ENCODE measurements at regions not wholly inside any gene's neighbourhood (a gene's known extent, or its start where the extent isn't known, plus 50 kb on each side); places are given as distances from the start of the nearest gene placed in this dataset.

DNA sequence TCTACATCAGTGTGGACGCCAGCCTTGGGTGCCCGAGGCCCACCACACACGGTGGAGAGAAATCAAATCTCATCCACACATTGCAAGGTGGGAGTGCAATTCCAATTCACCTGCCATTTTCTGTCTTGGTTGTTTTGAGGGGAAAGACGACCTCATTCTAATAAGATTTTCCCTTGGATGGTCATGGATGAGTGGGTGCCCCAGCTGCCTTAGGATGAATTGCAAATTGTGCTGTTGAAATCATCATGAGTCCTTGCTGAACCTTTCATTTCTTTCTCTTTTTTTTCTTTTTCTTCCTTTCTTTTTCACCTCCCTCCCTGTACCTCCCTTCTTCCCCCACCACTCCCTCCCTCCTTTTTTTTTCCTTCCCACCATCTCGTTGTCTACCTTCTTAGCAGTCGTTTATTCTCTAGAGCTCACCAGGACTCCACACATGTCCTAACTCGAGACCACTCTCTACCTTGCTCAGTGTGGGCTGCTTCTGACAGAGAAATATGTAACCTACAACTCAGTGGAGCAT, 266.9 kb upstream of the NFE2L3 start:
- dilution Hi-C loops (cut with MboI; ENCODE audit: extremely low pct_ligation_motif_present, low sequenced_read_pairs) = no loop called here
- Histone ChIP-seq H3K36me3 (ENCODE audit: control insufficient read depth in 2 of 2, extremely low read depth in 1 of 2, insufficient read depth in 2 of 2, low read length in 2 of 2) (no peaks in the 10 kb centered on the region), H3K9me3 (replicated peaks; ENCODE audit: control insufficient read depth, insufficient read depth, low read length) (no peaks in the 10 kb centered on the region), H3K27ac (ENCODE audit: insufficient read depth, low read depth, low read length) (no peak overlapping the region), H3K4me3 (replicated peaks in 1 of 3; ENCODE audit: insufficient read depth in 1 of 3, low read depth in 1 of 3, low read length in 3 of 3) (no peak overlapping the region), H3K9ac (replicated peaks; ENCODE audit: extremely low read depth, insufficient read depth, low read length) (no peak overlapping the region), H2AFZ (ENCODE audit: low read depth, low read length) (no peak overlapping the region), H3K4me2 (ENCODE audit: insufficient read depth, low read length) (no peak overlapping the region), H3K27me3 (ENCODE audit: control insufficient read depth in 2 of 2, insufficient read depth in 2 of 2, low read length in 2 of 2) (peaks cover 18 to 33% of the 10 kb centered on the region in 2 experiments), H4K20me1 (replicated peaks; ENCODE audit: control insufficient read depth, extremely low read depth, insufficient read depth, low read length) (no peaks in the 10 kb centered on the region), H3K4me1 (ENCODE audit: control insufficient read depth, extremely low read depth, insufficient read depth, low read length) (no peaks in the 10 kb centered on the region), H3K9me1 (replicated peaks; ENCODE audit: control insufficient read depth, extremely low read depth, insufficient read depth, low read length) (no peaks in the 10 kb centered on the region), H3K79me2 (ENCODE audit: control insufficient read depth, insufficient read depth, low read length) (no peaks in the 10 kb centered on the region)
- FAIRE-seq (no peak), DNase-seq (ENCODE audit: low read depth, low spot score) (no peak)
- BruUV-seq (replicated peaks) = no TSS peak
- TF ChIP-seq POLR2A (IDR thresholded peaks at IDR 0.05; ENCODE audit: low read depth, low read length) = no peak
- no peak for TF ChIP-seq EZH2 (IDR thresholded peaks at IDR 0.05; ENCODE audit: borderline replicate concordance, low read depth, low read length, severe bottlenecking)
- no peak for TF ChIP-seq FOS (IDR thresholded peaks at IDR 0.05; ENCODE audit: borderline replicate concordance, insufficient read depth, low read length)
- TF ChIP-seq, protein P1, sequence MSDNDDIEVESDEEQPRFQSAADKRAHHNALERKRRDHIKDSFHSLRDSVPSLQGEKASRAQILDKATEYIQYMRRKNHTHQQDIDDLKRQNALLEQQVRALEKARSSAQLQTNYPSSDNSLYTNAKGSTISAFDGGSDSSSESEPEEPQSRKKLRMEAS (IDR thresholded peaks at IDR 0.05; ENCODE audit: insufficient read depth, insufficient read length) = no peak
- POLR2A ChIA-PET = no interaction called here
- CTCF ChIA-PET = no interaction called here
- intact Hi-C loops (cut with micrococcal nuclease) = no loop called here

GRCh38 chr7:25886387-25887240, 265.4 kb upstream of the NFE2L3 start:
- FAIRE-seq (no peak), DNase-seq (ENCODE audit: low read depth, low spot score) (no peak)
- no peak overlapping the region for H3K4me2 ChIP-seq (ENCODE audit: insufficient read depth, low read length)
- dilution Hi-C loops (cut with MboI; ENCODE audit: extremely low pct_ligation_motif_present, low sequenced_read_pairs) = no loop called here
- no peaks in the 10 kb centered on the region for H3K9me3 ChIP-seq (replicated peaks; ENCODE audit: control insufficient read depth, insufficient read depth, low read length)
- H3K27me3 ChIP-seq (ENCODE audit: control insufficient read depth in 2 of 2, insufficient read depth in 2 of 2, low read length in 2 of 2) = peaks cover 18 to 30% of the 10 kb centered on the region in 2 experiments
- no peaks in the 10 kb centered on the region for H4K20me1 ChIP-seq (replicated peaks; ENCODE audit: control insufficient read depth, extremely low read depth, insufficient read depth, low read length)
- H3K79me2 ChIP-seq (ENCODE audit: control insufficient read depth, insufficient read depth, low read length) = no peaks in the 10 kb centered on the region
- no peak overlapping the region for H2AFZ ChIP-seq (ENCODE audit: low read depth, low read length)
- intact Hi-C loops (cut with micrococcal nuclease) = no loop called here
- H3K4me1 ChIP-seq (ENCODE audit: control insufficient read depth, extremely low read depth, insufficient read depth, low read length) = no peaks in the 10 kb centered on the region
- ChIA-PET POLR2A (no interaction called here), CTCF (interaction anchor here (0.8 kb wide), 1 partner anchor 10 kb away, joined by 3 read pairs; no protein-coding TSS in a partner anchor)
- H3K36me3 ChIP-seq (ENCODE audit: control insufficient read depth in 2 of 2, extremely low read depth in 1 of 2, insufficient read depth in 2 of 2, low read length in 2 of 2) = no peaks in the 10 kb centered on the region
- H3K4me3 ChIP-seq (replicated peaks in 1 of 3; ENCODE audit: insufficient read depth in 1 of 3, low read depth in 1 of 3, low read length in 3 of 3) = no peak overlapping the region
- no peaks in the 10 kb centered on the region for H3K9me1 ChIP-seq (replicated peaks; ENCODE audit: control insufficient read depth, extremely low read depth, insufficient read depth, low read length)
- no TSS peak for BruUV-seq (replicated peaks)
- H3K9ac ChIP-seq (replicated peaks; ENCODE audit: extremely low read depth, insufficient read depth, low read length) = no peak overlapping the region
- TF ChIP-seq, protein P1 (IDR thresholded peaks at IDR 0.05; ENCODE audit: insufficient read depth, insufficient read length) = no peak
- TF ChIP-seq MYC (IDR thresholded peaks at IDR 0.05; ENCODE audit: low read depth, low read length) (no peak), POLR2A (IDR thresholded peaks at IDR 0.05; ENCODE audit: low read depth, low read length) (no peak), EZH2 (IDR thresholded peaks at IDR 0.05; ENCODE audit: borderline replicate concordance, low read depth, low read length, severe bottlenecking) (no peak), GATA2 (IDR thresholded peaks at IDR 0.05; ENCODE audit: insufficient read depth, insufficient read length, low read depth, low read length) (no peak), JUN (IDR thresholded peaks at IDR 0.05; ENCODE audit: borderline replicate concordance, insufficient read depth, insufficient read length, low read depth) (no peak), FOS (IDR thresholded peaks at IDR 0.05; ENCODE audit: borderline replicate concordance, insufficient read depth, low read length) (no peak), POLR2AphosphoS5 (IDR thresholded peaks at IDR 0.05; ENCODE audit: insufficient read depth, low read depth, low read length) (no peak)
- TF ChIP-seq, protein P2, sequence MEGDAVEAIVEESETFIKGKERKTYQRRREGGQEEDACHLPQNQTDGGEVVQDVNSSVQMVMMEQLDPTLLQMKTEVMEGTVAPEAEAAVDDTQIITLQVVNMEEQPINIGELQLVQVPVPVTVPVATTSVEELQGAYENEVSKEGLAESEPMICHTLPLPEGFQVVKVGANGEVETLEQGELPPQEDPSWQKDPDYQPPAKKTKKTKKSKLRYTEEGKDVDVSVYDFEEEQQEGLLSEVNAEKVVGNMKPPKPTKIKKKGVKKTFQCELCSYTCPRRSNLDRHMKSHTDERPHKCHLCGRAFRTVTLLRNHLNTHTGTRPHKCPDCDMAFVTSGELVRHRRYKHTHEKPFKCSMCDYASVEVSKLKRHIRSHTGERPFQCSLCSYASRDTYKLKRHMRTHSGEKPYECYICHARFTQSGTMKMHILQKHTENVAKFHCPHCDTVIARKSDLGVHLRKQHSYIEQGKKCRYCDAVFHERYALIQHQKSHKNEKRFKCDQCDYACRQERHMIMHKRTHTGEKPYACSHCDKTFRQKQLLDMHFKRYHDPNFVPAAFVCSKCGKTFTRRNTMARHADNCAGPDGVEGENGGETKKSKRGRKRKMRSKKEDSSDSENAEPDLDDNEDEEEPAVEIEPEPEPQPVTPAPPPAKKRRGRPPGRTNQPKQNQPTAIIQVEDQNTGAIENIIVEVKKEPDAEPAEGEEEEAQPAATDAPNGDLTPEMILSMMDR (IDR thresholded peaks at IDR 0.05; ENCODE audit: extremely low read depth in 1 of 2, insufficient read depth in 1 of 2, low read depth in 1 of 2, low read length in 2 of 2) = no peak
- no peak overlapping the region for H3K27ac ChIP-seq (ENCODE audit: insufficient read depth, low read depth, low read length)
